ENCODE measurements at regions not wholly inside any gene's neighbourhood (a gene's known extent, or its start where the extent isn't known, plus 50 kb on each side); places are given as distances from the start of the nearest gene placed in this dataset.

DNA sequence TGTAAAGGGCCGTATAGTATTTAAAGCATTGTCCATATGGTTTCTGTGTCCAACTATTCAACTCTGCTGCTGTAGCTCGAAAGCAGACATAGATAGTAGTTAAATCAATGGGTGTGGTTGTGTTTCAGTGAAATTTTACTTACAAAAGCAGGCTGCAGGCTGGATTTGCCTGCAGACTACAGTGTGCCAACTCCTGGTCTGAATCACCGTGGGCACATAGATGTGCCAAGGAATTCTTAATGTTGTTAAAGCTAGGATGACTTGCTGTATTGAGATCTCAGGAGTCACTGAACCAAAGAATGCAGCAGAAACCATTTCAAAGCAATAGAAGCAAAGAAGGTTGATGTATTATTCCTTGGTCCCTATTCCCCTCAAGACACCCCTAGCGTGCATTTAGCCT lies 379.0 kb downstream of the STIM2 start:
- Histone ChIP-seq H3K4me3 (no peak overlapping the region), H3K27me3 (no peaks in the 10 kb centered on the region), H3K27ac (no peak overlapping the region), H3K9me3 (no peaks in the 10 kb centered on the region), H3K36me3 (no peaks in the 10 kb centered on the region), H3K4me1 (no peaks in the 10 kb centered on the region)
- no peak for DNase-seq
- TF ChIP-seq CTCF (IDR thresholded peaks at IDR 0.05) (no peak), POLR2A (IDR thresholded peaks at IDR 0.05) (no peak)

DNA sequence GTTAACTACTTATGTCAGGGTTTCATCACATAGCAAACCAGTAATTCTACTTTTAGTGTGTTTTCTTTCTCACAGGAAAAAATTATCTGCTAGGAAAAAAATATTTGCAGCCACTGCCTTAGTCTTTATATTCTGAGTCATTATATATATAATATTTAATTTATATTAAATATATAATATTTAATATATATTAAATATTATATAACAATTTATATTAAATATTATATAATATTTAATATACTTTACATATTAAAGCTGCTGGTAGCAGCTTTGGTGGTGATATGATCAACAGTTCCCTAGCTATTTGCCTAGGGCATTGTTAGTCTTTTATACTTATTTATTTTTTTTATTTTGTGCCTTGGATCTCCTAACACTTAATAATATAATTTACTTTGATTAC lies 381.6 kb downstream of the STIM2 start:
- Histone ChIP-seq H3K4me1 (no peaks in the 10 kb centered on the region), H3K36me3 (no peaks in the 10 kb centered on the region), H3K9me3 (no peaks in the 10 kb centered on the region), H3K27me3 (no peaks in the 10 kb centered on the region), H3K27ac (no peak overlapping the region), H3K4me3 (no peak overlapping the region)
- TF ChIP-seq POLR2A (IDR thresholded peaks at IDR 0.05) (no peak), CTCF (IDR thresholded peaks at IDR 0.05) (no peak)
- DNase-seq: no peak

GRCh38 chr4:27245216-27245615 lies 384.6 kb downstream of the STIM2 start:
- no peak overlapping the region for H3K27ac ChIP-seq
- no peaks in the 10 kb centered on the region for H3K4me1 ChIP-seq
- no peak overlapping the region for H3K4me3 ChIP-seq
- no peak for DNase-seq
- no peaks in the 10 kb centered on the region for H3K36me3 ChIP-seq
- TF ChIP-seq POLR2A (IDR thresholded peaks at IDR 0.05) (no peak), CTCF (IDR thresholded peaks at IDR 0.05) (no peak)
- H3K27me3 ChIP-seq: no peaks in the 10 kb centered on the region
- H3K9me3 ChIP-seq: no peaks in the 10 kb centered on the region

GRCh38 chr4:27248829-27249228 lies 388.2 kb downstream of the STIM2 start:
- DNase-seq: no peak
- no peak overlapping the region for H3K27ac ChIP-seq

DNA sequence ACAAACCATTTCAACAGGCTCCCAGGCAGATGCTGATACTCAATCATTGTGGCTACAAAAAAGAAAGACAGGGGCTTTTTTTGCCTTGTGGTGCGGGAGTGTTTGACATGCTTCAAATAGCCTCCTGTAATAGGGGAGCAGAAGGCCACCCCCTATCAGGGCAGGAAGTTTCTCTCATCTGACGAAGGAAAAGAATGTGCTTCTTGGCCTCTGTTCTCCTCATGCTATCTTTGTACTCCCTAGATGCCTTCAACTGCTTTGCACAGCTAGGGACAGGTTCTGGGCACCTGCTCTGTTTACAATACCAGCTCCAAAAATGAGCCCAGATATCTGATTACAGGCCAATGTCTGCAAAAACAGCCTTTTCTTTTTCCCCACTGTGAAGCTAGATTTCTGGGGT lies 391.1 kb downstream of the STIM2 start:
- TF ChIP-seq POLR2A (IDR thresholded peaks at IDR 0.05) (no peak), CTCF (IDR thresholded peaks at IDR 0.05) (no peak)
- Histone ChIP-seq H3K4me1 (no peaks in the 10 kb centered on the region), H3K9me3 (no peaks in the 10 kb centered on the region), H3K27ac (no peak overlapping the region), H3K27me3 (no peaks in the 10 kb centered on the region), H3K36me3 (no peaks in the 10 kb centered on the region), H3K4me3 (no peak overlapping the region)
- no peak for DNase-seq

More at GRCh38 chr4:27248829-27249228, 388.2 kb downstream of the STIM2 start:
- no peaks in the 10 kb centered on the region for H3K9me3 ChIP-seq
- H3K4me1 ChIP-seq: no peaks in the 10 kb centered on the region
- H3K4me3 ChIP-seq: no peak overlapping the region
- H3K36me3 ChIP-seq: no peaks in the 10 kb centered on the region
- TF ChIP-seq POLR2A (IDR thresholded peaks at IDR 0.05) (no peak), CTCF (IDR thresholded peaks at IDR 0.05) (no peak)
- no peaks in the 10 kb centered on the region for H3K27me3 ChIP-seq

DNA sequence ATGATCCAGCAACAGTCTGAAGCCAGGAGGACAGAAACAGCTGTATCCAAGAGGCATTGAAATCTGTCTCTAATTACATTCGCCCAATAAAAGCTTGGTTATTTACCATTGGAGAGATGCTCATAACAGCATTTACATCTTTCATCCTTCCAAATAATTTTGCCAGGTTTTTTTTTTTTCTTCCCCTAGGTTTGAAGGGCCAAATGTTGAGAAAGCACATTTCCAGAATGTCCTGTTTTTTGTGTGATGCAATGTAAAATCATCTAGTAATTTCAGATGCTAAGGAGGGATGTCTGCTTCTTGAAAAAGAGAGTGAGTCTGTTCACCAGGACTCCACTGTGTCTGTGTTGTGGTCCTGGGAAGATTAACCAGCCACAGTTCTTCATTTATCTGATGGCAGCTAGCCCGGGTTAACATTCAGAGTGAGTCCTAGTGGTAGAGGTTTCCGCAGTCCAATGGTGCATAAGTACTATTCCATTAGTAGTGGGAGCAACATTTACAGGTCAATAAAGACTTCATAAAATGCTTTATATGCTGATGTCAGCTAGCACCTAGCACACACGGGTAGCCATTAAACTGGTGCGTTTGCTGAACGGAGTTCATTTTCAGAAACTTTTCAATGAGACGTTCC lies 406.8 kb downstream of the STIM2 start:
- no peak overlapping the region for H3K4me3 ChIP-seq
- TF ChIP-seq CTCF (IDR thresholded peaks at IDR 0.05) (no peak), POLR2A (IDR thresholded peaks at IDR 0.05) (no peak)
- H3K9me3 ChIP-seq: no peaks in the 10 kb centered on the region
- no peaks in the 10 kb centered on the region for H3K4me1 ChIP-seq
- H3K27ac ChIP-seq: no peak overlapping the region
- no peak for DNase-seq
- no peaks in the 10 kb centered on the region for H3K27me3 ChIP-seq
- no peaks in the 10 kb centered on the region for H3K36me3 ChIP-seq
